PC-9 (cell line): ENCODE measurements at regions not wholly inside any gene's neighbourhood (a gene's known extent, or its start where the extent isn't known, plus 50 kb on each side); places are given as distances from the start of the nearest gene placed in this dataset.

ENCODE experiments used
- EZH2 ChIP-seq: fragments of 200-600 bp; sonication (generic); IDR thresholded peaks from 2 replicates; pipeline ENCODE4 v1.8.0; 2017; ENCODE audit warnings: antibody characterized with exemption, low read depth
- TF ChIP-seq, protein P1 (sequence below): fragments of 200-600 bp; sonication (generic); conservative IDR thresholded peaks from 2 replicates; pipeline ENCODE4 v1.6.1; 2017; ENCODE audit warnings: mixed run types, antibody characterized with exemption, mild to moderate bottlenecking, moderate library complexity

DNA sequence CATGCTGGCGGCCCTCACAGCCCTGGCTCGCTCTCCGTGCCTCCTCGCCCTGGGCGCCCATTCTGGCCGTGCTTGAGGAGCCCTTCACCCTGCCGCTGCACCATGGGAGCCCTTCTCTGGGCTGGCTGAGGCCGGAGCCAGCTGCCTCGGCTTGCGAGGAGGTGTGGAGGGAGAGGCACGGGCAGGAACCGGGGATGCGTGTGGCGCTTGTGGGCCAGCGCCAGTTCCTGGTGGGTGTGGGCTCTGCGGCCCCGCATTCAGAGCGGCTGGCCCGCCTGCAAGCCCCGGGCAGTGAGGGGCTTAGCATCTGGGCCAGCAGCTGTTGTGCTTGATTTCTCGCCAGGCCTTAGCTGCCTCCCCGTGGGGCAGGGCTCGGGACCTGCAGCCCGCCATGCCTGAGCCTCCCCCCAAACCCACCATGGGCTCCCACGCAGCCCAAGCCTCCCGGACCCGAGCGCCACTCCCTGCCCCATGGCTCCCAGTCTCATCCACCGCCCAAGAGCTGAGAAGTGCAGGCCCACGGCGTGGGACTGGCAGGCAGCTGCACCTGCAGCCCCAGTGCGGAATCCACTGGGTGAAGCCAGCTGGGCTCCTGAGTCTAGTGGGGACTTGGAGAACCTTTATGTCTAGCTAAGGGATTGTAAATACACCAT is 163.4 kb upstream of the LRRC4C start:
- TF ChIP-seq, protein P1, sequence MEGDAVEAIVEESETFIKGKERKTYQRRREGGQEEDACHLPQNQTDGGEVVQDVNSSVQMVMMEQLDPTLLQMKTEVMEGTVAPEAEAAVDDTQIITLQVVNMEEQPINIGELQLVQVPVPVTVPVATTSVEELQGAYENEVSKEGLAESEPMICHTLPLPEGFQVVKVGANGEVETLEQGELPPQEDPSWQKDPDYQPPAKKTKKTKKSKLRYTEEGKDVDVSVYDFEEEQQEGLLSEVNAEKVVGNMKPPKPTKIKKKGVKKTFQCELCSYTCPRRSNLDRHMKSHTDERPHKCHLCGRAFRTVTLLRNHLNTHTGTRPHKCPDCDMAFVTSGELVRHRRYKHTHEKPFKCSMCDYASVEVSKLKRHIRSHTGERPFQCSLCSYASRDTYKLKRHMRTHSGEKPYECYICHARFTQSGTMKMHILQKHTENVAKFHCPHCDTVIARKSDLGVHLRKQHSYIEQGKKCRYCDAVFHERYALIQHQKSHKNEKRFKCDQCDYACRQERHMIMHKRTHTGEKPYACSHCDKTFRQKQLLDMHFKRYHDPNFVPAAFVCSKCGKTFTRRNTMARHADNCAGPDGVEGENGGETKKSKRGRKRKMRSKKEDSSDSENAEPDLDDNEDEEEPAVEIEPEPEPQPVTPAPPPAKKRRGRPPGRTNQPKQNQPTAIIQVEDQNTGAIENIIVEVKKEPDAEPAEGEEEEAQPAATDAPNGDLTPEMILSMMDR, result no peak
- TF ChIP-seq EZH2, result no peak
